GM23248 (cell line): ENCODE measurements at regions not wholly inside any gene's neighbourhood (a gene's known extent, or its start where the extent isn't known, plus 50 kb on each side); places are given as distances from the start of the nearest gene placed in this dataset.

Source experiments
- EZH2 ChIP-seq: fragments of 200-600 bp; sonication (generic); IDR thresholded peaks from 2 replicates; pipeline ENCODE4 v1.6.1; 2018; ENCODE audit warnings: antibody characterized with exemption, mild to moderate bottlenecking; ENCODE audit not compliant: insufficient read depth, poor library complexity, severe bottlenecking
- EZH2phosphoT487 ChIP-seq: fragments of 200-600 bp; sonication (generic); IDR thresholded peaks from 2 replicates; pipeline ENCODE4 v1.6.1; 2018; ENCODE audit warnings: antibody characterized with exemption, moderate library complexity, mild to moderate bottlenecking, low read depth; ENCODE audit not compliant: insufficient read depth

- TF ChIP-seq EZH2: no peak
- no peak for TF ChIP-seq EZH2phosphoT487
These were observed 142.3 kb downstream of the IRX5 start for GRCh38 chr16:55072976-55073375.
